NB4 (cell line): ENCODE measurements at regions not wholly inside any gene's neighbourhood (a gene's known extent, or its start where the extent isn't known, plus 50 kb on each side); places are given as distances from the start of the nearest gene placed in this dataset.

Source experiments
- CTCF ChIP-seq: IDR thresholded peaks from one replicate; pipeline ENCODE4 v1.5.1; 2012; ENCODE audit warnings: low read depth, low read length
- MAX ChIP-seq: IDR thresholded peaks from 2 replicates; pipeline ENCODE4 v1.6.1; 2011; ENCODE audit warnings: low read depth, low read length

GRCh38 chr13:85535316-85536084 lies 263.7 kb downstream of the SLITRK6 start:
- TF ChIP-seq CTCF, result no peak
- no peak for TF ChIP-seq MAX
